A549 (cell line): ENCODE measurements at regions not wholly inside any gene's neighbourhood (a gene's known extent, or its start where the extent isn't known, plus 50 kb on each side); places are given as distances from the start of the nearest gene placed in this dataset.

Source experiments
- ATAC-seq, 2 experiments: fragments of 200-7000 bp in 1 of 2; fragments of >200 bp in 1 of 2; cut with Nextera tagmentation in 1 of 2; cut with Tn5 transposase in 1 of 2; 3 replicates each; pipeline versions ENCODE4 v1.8.0 to v1.9.1; 2018 to 2020; ENCODE audit warnings: mild to moderate bottlenecking in 1 of 2, moderate library complexity in 1 of 2
- CTCF ChIA-PET: fragments of 300-600 bp; sonication (Branson Sonifier 250); formaldehyde crosslinking; extraction: SDS; loops from one replicate; lab custom pipeline; 2021; ENCODE audit warnings: antibody characterized with exemption, inconsistent platforms; lab: Yijun Ruan, JAX
- POLR2A ChIA-PET: fragments of 350-600 bp; formaldehyde crosslinking; extraction: SDS; loops from one replicate; lab custom pipeline; 2021; ENCODE audit warnings: antibody characterized with exemption, inconsistent platforms; lab: Yijun Ruan, JAX
- DNase-seq, 2 experiments: peaks; one replicate each; pipeline versions ENCODE4 v3.0.0 to v3.0.0-alpha.2; 2011 to 2016; ENCODE audit warnings: low read depth in 1 of 2, low spot score in 1 of 2
- FAIRE-seq: peaks from 2 replicates; lab custom pipeline; 2011; peaks lifted over from hg19 to GRCh38; lab: Jason Lieb, UNC
- H3K27ac ChIP-seq, 2 experiments: fragments of >200 bp; sonication (Bioruptor Twin); formaldehyde crosslinking; 3 replicates each; pipeline ENCODE4 v1.5.1; 2016 to 2017
- H3K4me1 ChIP-seq: fragments of >200 bp; sonication (Bioruptor Twin); formaldehyde crosslinking; 3 replicates; pipeline ENCODE4 v1.6.1; 2016
- H3K4me2 ChIP-seq: fragments of >200 bp; sonication (Bioruptor Twin); formaldehyde crosslinking; 3 replicates; pipeline ENCODE4 v1.6.1; 2016
- H3K4me3 ChIP-seq: fragments of >200 bp; sonication (Bioruptor Twin); formaldehyde crosslinking; 3 replicates; pipeline ENCODE4 v1.5.1; 2016
- H3K9me3 ChIP-seq: fragments of >200 bp; sonication (Bioruptor Twin); formaldehyde crosslinking; 3 replicates; pipeline ENCODE4 v1.6.1; 2016
- BHLHE40 ChIP-seq: IDR thresholded peaks from 2 replicates; pipeline ENCODE4 v1.6.1; 2012; ENCODE audit warnings: low read depth, low read length, inconsistent platforms
- CBX2 ChIP-seq: fragments of 200-600 bp; sonication (generic); IDR thresholded peaks from 2 replicates; pipeline ENCODE4 v1.6.1; 2016; ENCODE audit warnings: low read depth, mild to moderate bottlenecking, borderline replicate concordance
- CEBPB ChIP-seq, 2 experiments: fragments of >200 bp in 1 of 2; sonication (Bioruptor Twin) in 1 of 2; formaldehyde crosslinking in 1 of 2; IDR thresholded peaks; 2 replicates each; pipeline ENCODE4 v1.6.1; 2012 to 2016
- CHD2 ChIP-seq: fragments of 150-350 bp; IDR thresholded peaks from 2 replicates; pipeline ENCODE4 v1.6.1; 2014; ENCODE audit warnings: low read length; ENCODE audit not compliant: partially characterized antibody
- EHF ChIP-seq: fragments of 250-450 bp; sonication (Bioruptor Pico); IDR thresholded peaks from 2 replicates; pipeline ENCODE4 v1.5.0; 2020; ENCODE audit warnings: mild to moderate bottlenecking
- EHMT2 ChIP-seq: fragments of 200-600 bp; sonication (generic); IDR thresholded peaks from 2 replicates; pipeline ENCODE4 v1.6.1; 2016; ENCODE audit warnings: antibody characterized with exemption, low read depth, mild to moderate bottlenecking, moderate library complexity
- FOSL2 ChIP-seq, 2 experiments: fragments of 450-650 bp in 1 of 2; fragments of >200 bp in 1 of 2; sonication (Bioruptor Twin) in 1 of 2; formaldehyde crosslinking; IDR thresholded peaks; 2 replicates each; pipeline versions ENCODE4 v1.5.0 to v1.6.1; 2016 to 2020; ENCODE audit warnings: mild to moderate bottlenecking in 1 of 2, moderate library complexity in 1 of 2
- GATA3 ChIP-seq: IDR thresholded peaks from 2 replicates; pipeline ENCODE4 v1.6.1; 2012; ENCODE audit warnings: borderline replicate concordance
- HDAC2 ChIP-seq: fragments of 200-600 bp; sonication (generic); IDR thresholded peaks from 2 replicates; pipeline ENCODE4 v1.6.1; 2016
- HOXA7 ChIP-seq: fragments of 250-450 bp; sonication (Bioruptor Pico); IDR thresholded peaks from 2 replicates; pipeline ENCODE4 v1.5.0; 2020; ENCODE audit warnings: mild to moderate bottlenecking, moderate library complexity
- HOXB5 ChIP-seq: fragments of 250-450 bp; sonication (Bioruptor Pico); IDR thresholded peaks from 2 replicates; pipeline ENCODE4 v1.5.0; 2020; ENCODE audit warnings: mild to moderate bottlenecking, moderate library complexity
- JUN ChIP-seq, 2 experiments: fragments of >200 bp; sonication (Bioruptor Twin); formaldehyde crosslinking; IDR thresholded peaks; 2 replicates in 1 of 2; 3 replicates in 1 of 2; pipeline ENCODE4 v1.6.1; 2016 to 2017
- JUNB ChIP-seq: fragments of >200 bp; sonication (Bioruptor Twin); formaldehyde crosslinking; IDR thresholded peaks from 2 replicates; pipeline ENCODE4 v1.6.1; 2016
- MAZ ChIP-seq: fragments of 150-350 bp; IDR thresholded peaks from 2 replicates; pipeline ENCODE4 v1.6.1; 2014; ENCODE audit warnings: antibody characterized with exemption, low read depth, low read length, borderline replicate concordance
- MYC ChIP-seq: IDR thresholded peaks from 2 replicates; pipeline ENCODE4 v1.6.1; 2012; ENCODE audit warnings: mild to moderate bottlenecking, inconsistent platforms, low read length, improper control_type of control experiment, borderline replicate concordance
- NPAS2 ChIP-seq: fragments of 250-450 bp; sonication (Bioruptor Pico); IDR thresholded peaks from 2 replicates; pipeline ENCODE4 v1.8.0; 2022; ENCODE audit warnings: mild to moderate bottlenecking, moderate library complexity, borderline replicate concordance
- NR3C1 ChIP-seq: fragments of >200 bp; sonication (Bioruptor Twin); formaldehyde crosslinking; IDR thresholded peaks from 3 replicates; pipeline ENCODE4 v1.6.1; 2017
- POLR2AphosphoS2 ChIP-seq: conservative IDR thresholded peaks from 2 replicates; pipeline ENCODE4 v1.6.1; 2012; ENCODE audit warnings: low read length, improper control_type of control experiment, inconsistent platforms
- RAD21 ChIP-seq, 2 experiments: fragments of >200 bp in 1 of 2; sonication (Bioruptor Twin) in 1 of 2; formaldehyde crosslinking in 1 of 2; IDR thresholded peaks in 1 of 2; conservative IDR thresholded peaks in 1 of 2; 2 replicates in 1 of 2; 3 replicates in 1 of 2; pipeline ENCODE4 v1.6.1; 2012 to 2018; ENCODE audit warnings: inconsistent platforms in 1 of 2
- RFX5 ChIP-seq: fragments of 450-650 bp; IDR thresholded peaks from 2 replicates; pipeline ENCODE4 v1.7.1; 2014; ENCODE audit warnings: antibody characterized with exemption, mild to moderate bottlenecking, moderate library complexity
- RNF2 ChIP-seq: fragments of 200-600 bp; sonication (generic); IDR thresholded peaks from 2 replicates; pipeline ENCODE4 v1.6.1; 2016; ENCODE audit warnings: low read depth, mild to moderate bottlenecking, antibody characterized with exemption, moderate library complexity, borderline replicate concordance
- SREBF2 ChIP-seq: fragments of 450-650 bp; IDR thresholded peaks from 2 replicates; pipeline ENCODE4 v1.6.1; 2014; ENCODE audit warnings: mild to moderate bottlenecking, moderate library complexity
- ZC3H11A ChIP-seq: fragments of 450-650 bp; IDR thresholded peaks from 2 replicates; pipeline ENCODE4 v1.6.1; 2014; ENCODE audit warnings: antibody characterized with exemption, mild to moderate bottlenecking
- ZFP36 ChIP-seq: fragments of 450-650 bp; IDR thresholded peaks from 2 replicates; pipeline ENCODE4 v1.6.1; 2014; ENCODE audit warnings: borderline replicate concordance; ENCODE audit not compliant: partially characterized antibody
- WGBS: methylation state at CpG from one replicate; pipeline ENCODE4 v1.1.6; 2017; ENCODE audit errors: missing lambda C conversion rate; 5-methylcytosine and 5-hydroxymethylcytosine counted together
- TF ChIP-seq, protein P1 (sequence below): fragments of 250-450 bp; sonication (Bioruptor Pico); IDR thresholded peaks from 2 replicates; pipeline ENCODE4 v1.5.0; 2020; ENCODE audit warnings: low read depth, mild to moderate bottlenecking, moderate library complexity
- TF ChIP-seq, protein P2 (sequence below): fragments of >200 bp; sonication (Bioruptor Twin); formaldehyde crosslinking; IDR thresholded peaks from 3 replicates; pipeline ENCODE4 v1.6.1; 2016
- TF ChIP-seq, protein P3 (sequence below): fragments of 450-650 bp; IDR thresholded peaks from 2 replicates; pipeline ENCODE4 v1.6.1; 2014; ENCODE audit warnings: antibody characterized with exemption
- TF ChIP-seq, protein P4 (sequence below): fragments of >200 bp; sonication (Bioruptor Twin); formaldehyde crosslinking; IDR thresholded peaks from 2 replicates; pipeline ENCODE4 v1.6.1; 2016

DNA sequence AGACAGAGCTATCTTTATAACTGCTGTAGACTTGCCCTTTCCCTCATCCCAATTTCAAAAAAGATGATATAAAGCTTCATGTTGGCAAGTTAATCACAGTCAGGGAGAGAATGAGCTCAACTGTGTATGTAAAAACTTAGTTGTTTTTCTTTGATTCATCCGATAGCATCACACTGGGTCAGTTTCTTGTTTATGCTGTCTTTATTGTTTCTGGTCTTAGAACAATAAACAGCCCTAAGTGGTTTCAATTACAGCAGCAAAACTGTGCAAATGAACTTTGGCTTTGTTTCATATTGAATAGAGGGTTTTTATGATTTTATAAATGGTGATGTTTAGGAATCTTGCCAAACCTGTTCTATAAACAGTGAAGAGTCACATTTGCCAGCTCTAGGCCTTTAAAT lies 423.8 kb upstream of the CXADR start:
- CTCF ChIA-PET: no interaction called here
- no peaks in the 10 kb centered on the region for H3K9me3 ChIP-seq
- WGBS: 80% methylated on average over 1 of the region's 1 CpG
- FAIRE-seq (no peak), ATAC-seq (no peak), DNase-seq (no peak)
- no peaks in the 10 kb centered on the region for H3K4me1 ChIP-seq
- POLR2A ChIA-PET: no interaction called here
- TF ChIP-seq RNF2: no peak
- H3K27ac ChIP-seq: no peak overlapping the region
- H3K4me2 ChIP-seq: no peak overlapping the region
- no peak overlapping the region for H3K4me3 ChIP-seq

DNA sequence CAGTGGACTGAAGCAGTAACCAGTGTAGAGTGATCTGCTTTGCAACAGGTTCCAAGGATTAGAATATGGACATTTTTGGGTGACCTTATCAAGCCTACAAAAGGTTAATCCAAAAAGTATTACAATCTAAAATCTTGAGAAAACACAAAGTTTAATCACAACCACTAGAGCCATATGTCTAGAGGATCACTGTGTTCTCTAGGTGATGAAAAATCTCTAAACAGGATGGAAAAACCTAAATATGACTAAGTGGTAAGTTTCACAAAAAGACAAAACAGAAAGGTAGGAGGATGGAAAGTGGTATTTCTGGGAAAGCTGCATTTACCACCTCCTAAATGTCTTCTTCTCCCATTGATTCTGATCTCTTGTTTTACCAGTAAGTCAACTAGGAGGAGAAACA lies 411.1 kb upstream of the CXADR start:
- no peak for TF ChIP-seq ZFP36
- no peak for TF ChIP-seq HOXA7 (CRISPR knock-in tag)
- no peak for TF ChIP-seq JUN (IDR thresholded peaks at IDR 0.05)
- TF ChIP-seq CBX2: no peak
- no peak for TF ChIP-seq JUNB
- TF ChIP-seq HOXB5 (CRISPR knock-in tag): no peak
- no peak for TF ChIP-seq MAZ
- no peak for TF ChIP-seq CHD2
- TF ChIP-seq NPAS2 (CRISPR knock-in tag): no peak
- TF ChIP-seq RAD21 (conservative IDR thresholded peaks at IDR 0.05 in 1 of 2, IDR thresholded peaks at IDR 0.05 in 1 of 2): no peak
- TF ChIP-seq ZC3H11A: no peak
- TF ChIP-seq, protein P1, sequence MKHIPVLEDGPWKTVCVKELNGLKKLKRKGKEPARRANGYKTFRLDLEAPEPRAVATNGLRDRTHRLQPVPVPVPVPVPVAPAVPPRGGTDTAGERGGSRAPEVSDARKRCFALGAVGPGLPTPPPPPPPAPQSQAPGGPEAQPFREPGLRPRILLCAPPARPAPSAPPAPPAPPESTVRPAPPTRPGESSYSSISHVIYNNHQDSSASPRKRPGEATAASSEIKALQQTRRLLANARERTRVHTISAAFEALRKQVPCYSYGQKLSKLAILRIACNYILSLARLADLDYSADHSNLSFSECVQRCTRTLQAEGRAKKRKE (CRISPR knock-in tag): no peak
- no peak for TF ChIP-seq FOSL2 (IDR thresholded peaks at IDR 0.05)
- TF ChIP-seq FOSL2 (CRISPR knock-in tag; IDR thresholded peaks at IDR 0.05): no peak
- TF ChIP-seq CEBPB (IDR thresholded peaks at IDR 0.05): no peak
- no peak for TF ChIP-seq NR3C1
- TF ChIP-seq RNF2: no peak
- TF ChIP-seq, protein P2, sequence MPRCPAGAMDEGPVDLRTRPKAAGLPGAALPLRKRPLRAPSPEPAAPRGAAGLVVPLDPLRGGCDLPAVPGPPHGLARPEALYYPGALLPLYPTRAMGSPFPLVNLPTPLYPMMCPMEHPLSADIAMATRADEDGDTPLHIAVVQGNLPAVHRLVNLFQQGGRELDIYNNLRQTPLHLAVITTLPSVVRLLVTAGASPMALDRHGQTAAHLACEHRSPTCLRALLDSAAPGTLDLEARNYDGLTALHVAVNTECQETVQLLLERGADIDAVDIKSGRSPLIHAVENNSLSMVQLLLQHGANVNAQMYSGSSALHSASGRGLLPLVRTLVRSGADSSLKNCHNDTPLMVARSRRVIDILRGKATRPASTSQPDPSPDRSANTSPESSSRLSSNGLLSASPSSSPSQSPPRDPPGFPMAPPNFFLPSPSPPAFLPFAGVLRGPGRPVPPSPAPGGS: no peak
- TF ChIP-seq, protein P3, sequence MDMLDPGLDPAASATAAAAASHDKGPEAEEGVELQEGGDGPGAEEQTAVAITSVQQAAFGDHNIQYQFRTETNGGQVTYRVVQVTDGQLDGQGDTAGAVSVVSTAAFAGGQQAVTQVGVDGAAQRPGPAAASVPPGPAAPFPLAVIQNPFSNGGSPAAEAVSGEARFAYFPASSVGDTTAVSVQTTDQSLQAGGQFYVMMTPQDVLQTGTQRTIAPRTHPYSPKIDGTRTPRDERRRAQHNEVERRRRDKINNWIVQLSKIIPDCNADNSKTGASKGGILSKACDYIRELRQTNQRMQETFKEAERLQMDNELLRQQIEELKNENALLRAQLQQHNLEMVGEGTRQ: no peak
- no peaks in the 10 kb centered on the region for H3K9me3 ChIP-seq
- ChIA-PET CTCF (no interaction called here), POLR2A (no interaction called here)
- H3K4me1 ChIP-seq: no peaks in the 10 kb centered on the region
- FAIRE-seq (no peak), DNase-seq (no peak), ATAC-seq (no peak)
- no peak overlapping the region for H3K4me3 ChIP-seq
- no peak overlapping the region for H3K4me2 ChIP-seq
- no peak overlapping the region for H3K27ac ChIP-seq

DNA sequence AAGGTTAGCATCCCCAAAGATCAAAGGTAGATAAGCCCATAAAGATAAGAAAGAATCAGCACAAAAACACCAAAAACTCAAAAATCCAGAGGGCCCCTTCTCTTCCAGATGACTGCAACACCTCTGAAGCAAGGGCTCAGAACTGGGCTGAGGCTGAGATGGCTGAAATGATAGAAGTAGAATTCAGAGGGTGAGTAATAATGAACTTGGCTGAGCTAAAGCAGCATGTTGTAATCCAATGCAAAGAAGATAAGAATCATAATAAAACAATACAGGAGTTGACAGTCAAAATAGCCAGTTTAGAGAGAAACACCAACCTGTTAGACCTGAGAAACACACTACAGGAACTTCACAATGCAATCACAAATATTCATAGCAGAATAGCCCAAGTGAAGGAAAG lies 406.9 kb upstream of the CXADR start:
- ChIA-PET CTCF (no interaction called here), POLR2A (no interaction called here)
- TF ChIP-seq HOXA7 (CRISPR knock-in tag) (no peak), SREBF2 (no peak), FOSL2 (IDR thresholded peaks at IDR 0.05) (no peak), FOSL2 (CRISPR knock-in tag; IDR thresholded peaks at IDR 0.05) (no peak), ZC3H11A (no peak), EHMT2 (no peak), BHLHE40 (no peak), RFX5 (no peak), EHF (CRISPR knock-in tag) (no peak), CBX2 (no peak), GATA3 (no peak), RNF2 (no peak), MYC (no peak), HDAC2 (no peak), POLR2AphosphoS2 (no peak), ZFP36 (no peak), RAD21 (conservative IDR thresholded peaks at IDR 0.05 in 1 of 2, IDR thresholded peaks at IDR 0.05 in 1 of 2) (no peak)
- TF ChIP-seq, protein P4, sequence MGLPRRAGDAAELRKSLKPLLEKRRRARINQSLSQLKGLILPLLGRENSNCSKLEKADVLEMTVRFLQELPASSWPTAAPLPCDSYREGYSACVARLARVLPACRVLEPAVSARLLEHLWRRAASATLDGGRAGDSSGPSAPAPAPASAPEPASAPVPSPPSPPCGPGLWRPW: no peak
- TF ChIP-seq, protein P3: no peak
- TF ChIP-seq, protein P2: no peak
- Histone ChIP-seq H3K4me1 (no peaks in the 10 kb centered on the region), H3K27ac (no peak overlapping the region), H3K9me3 (no peaks in the 10 kb centered on the region), H3K4me3 (no peak overlapping the region), H3K4me2 (no peak overlapping the region)
- DNase-seq: no peak
- FAIRE-seq: no peak
- ATAC-seq: no peak
